Large intestine (tissue), 3 donors: ENCODE measurements at regions not wholly inside any gene's neighbourhood (a gene's known extent, or its start where the extent isn't known, plus 50 kb on each side); places are given as distances from the start of the nearest gene placed in this dataset.
"Not testable (repeated sequence)": the region's sequence is repeated elsewhere in the genome, so short reads cannot be mapped to it uniquely, and the experiment has no call there.

Experiments used
- DNase-seq, 2 donors: peaks; one replicate each; pipeline versions ENCODE4 v3.0.0 to v3.0.0-alpha.2; 2013
- H3K27ac ChIP-seq: one replicate; pipeline ENCODE4 v1.5.1; 2013; ENCODE audit warnings: low read length
- H3K27me3 ChIP-seq: 2 replicates; pipeline ENCODE4 v1.6.1; 2013; ENCODE audit warnings: low read length; ENCODE audit not compliant: control insufficient read depth, insufficient read depth
- H3K36me3 ChIP-seq: 2 replicates; pipeline ENCODE4 v1.6.1; 2013; ENCODE audit warnings: low read length; ENCODE audit not compliant: control insufficient read depth, insufficient read depth
- H3K4me1 ChIP-seq: one replicate; pipeline ENCODE4 v1.6.1; 2013; ENCODE audit warnings: low read length; ENCODE audit not compliant: control insufficient read depth, insufficient read depth
- H3K4me3 ChIP-seq: one replicate; pipeline ENCODE4 v1.5.1; 2013; ENCODE audit warnings: low read length
- H3K9me3 ChIP-seq: one replicate; pipeline ENCODE4 v1.6.1; 2013; ENCODE audit warnings: mild to moderate bottlenecking, low read depth, low read length, moderate library complexity; ENCODE audit not compliant: control insufficient read depth
- WGBS: methylation state at CpG from one replicate; pipeline ENCODE4 v1.1.5; 2013; ENCODE audit warnings: low lambda C conversion rate; ENCODE audit not compliant: insufficient coverage; 5-methylcytosine and 5-hydroxymethylcytosine counted together

- H3K27ac ChIP-seq, DNase-seq, H3K4me1 ChIP-seq, H3K4me3 ChIP-seq, H3K36me3 ChIP-seq, H3K9me3 ChIP-seq, H3K27me3 ChIP-seq: not testable (repeated sequence)
- no CpG with 5 or more reads among the region's 1 CpG for WGBS
Observed at GRCh38 chr16:5154006-5154405, 56.4 kb upstream of the EEF2KMT start.

DNA sequence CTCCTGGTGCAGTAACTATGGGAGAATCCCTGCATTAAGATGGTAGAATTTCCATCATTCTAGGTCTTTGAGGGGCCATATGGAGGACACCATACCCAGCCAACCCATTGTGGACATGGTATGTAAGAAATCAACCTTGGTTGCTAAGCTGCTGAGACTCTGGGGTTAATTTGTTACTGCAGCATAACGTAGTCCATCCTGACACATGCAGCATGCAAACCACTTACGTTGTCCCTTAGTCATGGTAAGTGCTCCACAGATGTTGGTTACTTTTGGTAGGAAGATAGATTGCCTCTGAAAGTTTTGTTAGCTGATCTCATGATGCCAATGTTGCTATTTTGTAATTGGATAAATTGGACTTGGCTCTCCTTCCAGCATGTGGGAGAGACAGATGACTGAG, 53.8 kb upstream of the EEF2KMT start:
- H3K36me3 ChIP-seq, H3K27ac ChIP-seq, H3K27me3 ChIP-seq, H3K4me1 ChIP-seq, DNase-seq, H3K9me3 ChIP-seq, H3K4me3 ChIP-seq: not testable (repeated sequence)
- WGBS = no CpG with 5 or more reads among the region's 2 CpGs
